GM18520 (cell line): ENCODE measurements at regions not wholly inside any gene's neighbourhood (a gene's known extent, or its start where the extent isn't known, plus 50 kb on each side); places are given as distances from the start of the nearest gene placed in this dataset.

ENCODE experiments used
- ATAC-seq: cut with Tn5 transposase; IDR thresholded peaks from one replicate; pipeline ENCODE4 v1.9.1; 2021; ENCODE audit not compliant: unreplicated experiment

DNA sequence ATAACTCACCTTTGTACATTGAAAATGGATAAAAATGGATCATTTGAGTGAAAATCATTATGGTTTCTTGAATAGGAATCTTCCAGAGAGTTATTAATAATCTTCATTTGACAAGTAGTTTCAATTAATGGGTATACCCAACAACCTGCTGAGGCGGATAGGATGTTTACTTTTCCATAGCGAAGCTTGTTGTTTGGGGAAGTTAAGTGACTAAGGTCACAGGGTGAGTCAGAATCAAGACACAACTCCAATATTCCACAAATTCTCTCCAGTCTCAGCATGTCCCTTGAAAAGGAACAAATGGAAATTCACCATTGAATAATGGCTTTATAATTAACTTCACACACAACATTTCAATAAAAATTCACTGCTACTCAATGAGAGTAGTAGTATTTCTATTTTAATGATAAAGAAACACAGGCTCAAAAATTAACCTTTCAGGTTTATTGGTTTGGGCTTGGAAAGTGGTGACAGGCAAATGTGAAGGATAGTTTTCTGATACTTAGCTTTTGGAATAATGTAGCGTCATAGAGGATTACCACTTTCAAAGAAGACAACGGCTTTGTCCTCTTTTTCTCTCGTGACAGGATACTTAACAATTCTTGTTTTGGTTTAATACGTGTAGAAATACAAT, 211.3 kb downstream of the GPD2 start:
- no peak for ATAC-seq

DNA sequence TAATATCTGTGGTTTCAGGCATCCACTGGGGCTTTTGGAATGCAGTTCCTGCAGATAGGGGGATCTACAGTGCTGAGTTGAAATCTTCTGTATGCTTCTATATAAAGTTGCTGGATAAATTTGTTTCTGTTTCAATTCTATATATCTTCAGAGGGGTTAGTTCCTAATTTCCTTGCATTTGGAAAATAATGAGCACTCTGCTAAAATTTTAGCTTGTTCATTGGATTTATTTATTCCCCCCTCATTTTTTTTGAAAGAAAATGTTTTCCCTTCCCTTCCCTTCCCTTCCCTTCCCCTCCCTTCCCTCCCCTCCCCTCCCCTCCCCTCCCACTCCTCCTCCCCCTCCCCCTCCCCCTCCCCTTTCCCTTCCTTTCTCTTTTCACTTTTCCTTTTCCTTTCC, 212.3 kb downstream of the GPD2 start:
- ATAC-seq: no peak

DNA sequence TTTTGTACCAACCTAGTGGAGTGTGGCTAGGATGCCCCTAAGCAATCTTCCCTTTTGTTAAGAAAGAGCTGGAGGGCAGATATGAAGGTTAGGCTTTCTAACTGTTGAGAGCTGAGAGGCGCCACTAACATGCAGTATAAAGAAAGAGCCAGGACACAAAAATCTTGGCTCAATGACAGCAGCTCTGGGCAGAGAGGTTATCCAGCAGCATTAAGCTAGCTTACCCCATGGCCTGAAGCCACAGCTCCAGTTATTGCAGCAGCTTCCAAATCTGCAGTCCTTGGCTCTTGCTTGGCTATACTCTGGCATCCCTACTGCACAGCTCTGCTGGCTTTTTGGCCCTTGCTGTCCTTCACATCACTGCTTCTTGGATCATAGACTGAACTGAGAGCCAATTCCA, 213.4 kb downstream of the GPD2 start:
- ATAC-seq: no peak

DNA sequence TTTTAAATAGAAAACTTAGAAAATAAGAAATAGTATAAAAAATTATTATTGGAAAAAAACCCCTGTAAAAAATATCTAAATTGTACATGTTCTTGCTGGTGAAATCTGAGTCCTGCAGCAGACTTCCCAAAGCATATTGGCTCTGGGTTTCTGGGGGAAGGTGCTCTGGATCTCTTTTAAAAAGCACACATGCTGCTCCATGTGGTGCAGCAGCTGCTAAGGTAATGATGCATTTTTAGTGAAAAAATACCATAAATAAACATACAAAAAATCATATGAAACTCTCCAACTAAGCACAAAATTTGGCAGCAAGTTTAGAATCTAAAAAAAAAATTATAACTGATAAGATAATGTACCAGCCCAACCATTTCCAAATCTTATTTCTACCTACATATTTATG, 216.5 kb downstream of the GPD2 start:
- no peak for ATAC-seq

DNA sequence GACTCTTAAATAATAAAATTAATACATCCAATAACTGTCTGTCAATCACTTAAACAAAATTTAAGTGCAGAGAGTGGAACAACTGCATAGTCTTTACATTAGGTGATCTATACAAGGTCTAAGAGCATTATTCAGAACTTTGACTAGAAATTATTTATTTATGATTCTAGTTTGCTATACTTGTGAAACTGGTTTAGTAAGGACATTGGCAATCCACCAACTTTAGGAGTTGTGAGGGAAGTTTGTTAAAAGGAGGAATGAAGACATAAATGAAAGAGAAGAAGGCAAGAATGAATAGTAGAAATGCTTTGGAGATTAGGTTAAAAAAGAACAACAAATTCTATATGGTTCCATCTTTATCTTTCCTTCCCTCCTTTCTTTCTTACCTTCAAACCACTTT, 217.5 kb downstream of the GPD2 start:
- ATAC-seq: no peak

DNA sequence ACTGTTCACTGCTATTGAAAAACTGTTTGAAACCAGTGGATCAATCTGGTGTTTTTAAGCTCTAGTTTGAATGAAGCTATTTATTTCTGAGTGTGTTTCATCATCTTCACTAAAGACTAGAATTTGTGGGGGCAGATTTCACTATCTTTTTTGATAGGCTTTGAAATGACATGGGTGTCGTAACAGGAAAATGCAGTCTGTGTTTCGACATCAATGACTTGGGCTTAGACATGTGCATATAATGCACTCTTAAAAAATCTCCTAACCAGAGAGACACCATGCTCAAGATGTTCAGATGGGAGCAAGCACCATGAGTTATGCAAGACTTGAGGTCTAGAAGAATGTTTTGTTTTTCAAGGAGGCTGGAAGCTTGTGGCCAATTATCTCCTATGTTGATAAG, 221.6 kb downstream of the GPD2 start:
- ATAC-seq: no peak

DNA sequence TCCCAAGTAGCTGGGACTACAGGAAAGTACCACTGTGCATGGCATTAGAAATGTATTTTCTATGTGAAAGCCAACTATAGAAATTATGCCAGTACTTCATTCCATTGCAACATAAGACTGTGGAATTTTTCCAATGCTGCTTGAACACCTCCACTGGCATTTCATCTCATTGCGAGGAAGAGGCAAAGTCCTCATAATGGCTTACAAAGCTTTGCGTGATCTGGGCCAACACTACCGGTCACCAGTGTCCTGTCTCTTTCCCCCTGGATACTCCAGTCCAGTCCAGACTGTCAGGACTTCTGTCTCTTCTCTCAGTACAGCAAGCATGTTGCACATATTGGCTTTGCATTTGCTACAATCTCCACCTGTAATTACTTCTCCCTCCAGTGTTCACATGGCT, 223.5 kb downstream of the GPD2 start:
- no peak for ATAC-seq

DNA sequence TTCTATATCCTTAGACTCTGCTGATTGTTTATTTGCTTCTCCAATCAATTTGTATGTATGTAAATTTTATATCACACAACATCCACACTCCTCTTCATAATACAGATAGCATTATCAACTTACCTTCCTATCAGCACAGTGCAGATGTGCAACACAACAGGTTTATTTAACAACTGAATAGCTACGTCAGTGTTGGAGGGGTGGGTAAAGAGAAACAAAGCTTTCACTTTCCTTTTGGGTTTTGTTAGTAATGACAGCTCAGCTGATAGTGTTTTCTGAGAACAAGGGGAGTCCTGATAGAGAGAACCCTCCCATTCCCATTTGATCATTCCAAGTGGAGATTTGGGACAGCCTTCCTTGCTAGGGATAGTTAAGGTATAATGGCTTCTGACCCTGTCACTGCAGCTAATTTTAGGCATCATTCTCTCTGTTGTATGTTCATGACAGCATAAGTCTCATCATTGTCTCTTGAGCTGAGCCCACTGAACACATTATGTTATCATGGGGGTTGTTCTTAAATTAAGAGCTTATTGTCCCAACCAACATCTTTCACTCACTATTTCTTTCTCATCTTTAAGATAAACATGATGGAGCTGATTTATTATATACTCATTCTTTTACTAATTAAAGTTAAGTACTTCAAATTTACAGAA, 227.7 kb downstream of the GPD2 start:
- ATAC-seq: peak; percentile 74

DNA sequence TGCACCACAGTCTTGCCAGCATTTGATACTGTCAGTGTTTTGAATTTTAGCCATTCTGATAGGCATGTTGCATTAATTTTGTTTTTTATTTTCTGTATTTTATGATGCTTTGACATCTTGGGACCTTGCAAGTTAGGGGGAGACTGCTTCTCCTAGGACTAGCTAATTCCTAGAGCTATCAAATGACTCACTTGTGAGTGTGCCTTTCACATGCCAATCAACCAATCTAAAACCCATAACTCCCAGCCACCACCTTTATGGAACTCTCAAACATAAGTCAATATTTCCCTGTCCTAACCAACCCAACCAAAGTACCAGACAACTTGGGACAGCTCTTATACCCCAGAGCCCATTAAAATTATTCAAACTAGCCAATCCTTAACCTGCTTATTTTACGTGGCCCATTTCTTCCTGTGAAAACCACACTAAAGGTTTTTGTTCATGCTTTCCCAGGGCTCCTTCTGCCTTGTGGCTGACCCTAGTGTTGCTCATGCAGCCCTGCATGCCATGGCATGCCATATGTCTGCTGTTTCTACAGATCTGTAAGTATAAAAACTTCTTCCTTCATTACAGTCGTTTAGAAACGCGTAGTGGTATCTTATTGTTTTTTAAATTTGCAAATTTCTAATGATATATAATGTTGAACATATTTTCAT, 230.1 kb downstream of the GPD2 start:
- ATAC-seq: no peak

DNA sequence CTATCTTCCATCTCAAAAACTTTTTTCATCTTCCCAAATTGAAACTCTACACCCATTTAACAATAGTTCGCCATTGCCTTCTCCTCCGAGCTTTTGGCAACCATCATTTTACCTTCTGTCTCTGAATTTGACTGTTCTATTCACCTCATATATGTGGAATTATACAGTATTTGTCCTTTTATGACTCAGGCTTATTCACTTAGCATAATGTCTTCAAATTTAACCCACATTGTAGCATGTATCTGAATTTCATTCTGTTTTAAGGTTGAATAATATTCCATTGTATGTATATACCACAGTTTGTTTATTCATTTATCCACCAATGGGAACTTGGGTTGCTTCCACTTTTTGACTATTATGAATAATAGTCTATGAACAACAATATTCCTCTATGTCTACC, 233.9 kb downstream of the GPD2 start:
- no peak for ATAC-seq

DNA sequence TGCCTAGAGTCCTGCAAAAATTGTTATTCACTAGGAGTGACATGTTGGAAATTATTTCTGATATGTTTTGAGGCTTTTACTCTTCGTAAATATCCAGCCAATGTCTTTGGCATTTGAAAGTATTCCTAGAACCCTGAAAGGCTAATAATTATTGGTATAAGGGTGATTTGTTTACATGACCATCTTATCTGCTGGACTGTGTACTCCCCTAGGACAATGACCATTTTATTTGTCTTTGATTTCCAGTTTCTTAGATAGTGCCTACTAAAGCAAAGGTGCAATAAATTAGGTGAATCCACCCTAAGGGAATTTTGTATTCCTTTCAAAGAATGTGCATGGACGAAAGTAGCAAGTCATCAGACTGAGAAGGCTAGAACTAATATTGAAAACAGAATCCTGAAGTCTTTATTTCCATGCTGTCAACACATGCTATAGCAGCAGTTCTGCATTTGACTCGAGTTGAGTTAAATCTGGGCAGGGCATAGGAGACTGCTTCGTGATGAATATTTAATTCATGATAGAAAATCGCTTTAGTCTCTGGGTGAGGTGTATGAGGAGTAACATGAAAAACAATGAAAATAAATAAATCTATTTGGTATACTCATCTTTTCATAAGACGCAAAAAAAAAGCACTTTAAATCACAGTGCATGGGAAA, 235.7 kb downstream of the GPD2 start:
- ATAC-seq: no peak

DNA sequence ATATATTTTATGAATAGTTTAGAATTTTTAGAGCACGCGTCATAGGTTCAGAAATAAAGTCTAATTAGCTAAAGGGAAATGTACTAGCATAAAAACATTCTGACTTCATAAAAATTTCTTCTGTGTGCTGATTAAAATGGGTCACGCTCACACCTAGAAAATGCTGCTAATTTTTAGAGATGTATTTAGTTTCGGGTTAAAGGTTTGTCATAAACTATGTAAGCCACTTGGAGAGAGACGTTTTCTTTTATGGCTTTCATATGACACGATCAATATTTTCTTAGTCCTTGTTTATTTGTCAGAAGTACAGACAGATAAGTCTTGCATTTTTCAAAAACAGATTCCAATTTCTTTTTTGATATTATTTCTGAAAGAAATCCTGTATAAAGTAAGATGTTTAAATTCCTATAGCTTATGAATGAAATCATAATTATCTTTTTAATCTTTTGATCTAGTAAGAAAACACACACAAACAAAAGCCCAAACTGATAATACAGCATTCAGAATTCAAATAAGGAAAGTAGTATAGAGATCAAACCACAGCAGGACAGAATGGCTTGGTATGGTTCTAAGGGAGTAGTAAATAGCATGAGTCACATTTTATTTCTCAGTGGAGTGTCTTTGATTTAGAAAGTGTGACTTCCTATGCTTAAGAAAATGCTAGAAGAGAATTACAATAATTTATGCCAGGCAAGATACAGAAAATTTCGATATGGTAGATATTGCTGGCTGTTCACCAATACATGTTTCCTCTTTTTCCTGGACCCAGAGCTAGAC, 236.6 kb downstream of the GPD2 start:
- ATAC-seq: no peak

DNA sequence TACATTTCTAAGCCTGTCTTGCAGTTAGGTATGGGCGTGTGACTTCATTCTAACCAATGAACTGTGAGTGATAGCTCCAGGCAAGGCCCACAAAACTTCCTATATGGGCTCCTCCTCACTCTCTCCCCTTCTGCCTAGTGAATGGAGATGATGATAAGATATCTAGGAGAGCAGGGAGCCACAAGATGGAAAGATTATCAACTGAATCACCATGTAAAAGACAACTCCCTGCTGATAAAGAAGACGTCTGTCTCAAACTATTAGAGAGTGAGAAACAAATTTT, 237.1 kb downstream of the GPD2 start:
- ATAC-seq: no peak

DNA sequence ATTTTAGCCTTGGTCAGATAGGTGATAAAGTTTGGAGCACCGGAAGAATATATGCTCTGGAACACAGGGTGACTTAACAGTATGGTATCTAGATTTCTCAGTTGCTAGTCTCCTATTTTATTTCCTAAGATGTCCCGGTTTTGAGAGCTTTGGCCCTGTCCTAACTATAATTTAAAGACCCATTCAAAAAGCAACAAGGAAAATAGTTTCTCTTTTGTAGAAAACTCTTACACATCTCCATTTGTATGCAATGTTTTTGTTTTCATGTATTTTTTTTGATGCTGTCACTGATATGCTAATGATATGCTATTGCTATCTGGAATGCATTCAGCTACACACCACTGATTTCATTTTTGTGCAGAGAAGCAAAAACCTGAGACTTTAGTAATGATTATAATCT, 237.8 kb downstream of the GPD2 start:
- ATAC-seq: no peak

DNA sequence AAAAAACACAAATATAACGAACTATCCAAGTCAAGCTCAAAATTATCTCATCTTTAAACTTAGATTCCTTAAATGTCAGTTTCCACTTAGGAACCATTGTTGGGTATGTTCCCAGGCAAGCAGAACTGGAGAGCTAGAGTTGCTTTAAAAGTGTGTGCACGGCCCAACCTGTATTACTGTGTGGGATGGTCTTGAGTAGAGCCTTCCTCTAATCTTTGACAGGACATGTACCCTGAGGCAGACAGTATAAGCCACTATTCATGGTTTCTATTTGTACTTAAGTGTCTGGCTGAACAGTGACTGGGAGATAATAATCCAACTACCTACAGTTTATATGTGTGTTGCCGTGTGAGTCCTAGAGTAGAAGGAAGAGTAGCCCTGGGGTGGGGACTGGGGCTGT, 239.7 kb downstream of the GPD2 start:
- ATAC-seq: no peak

DNA sequence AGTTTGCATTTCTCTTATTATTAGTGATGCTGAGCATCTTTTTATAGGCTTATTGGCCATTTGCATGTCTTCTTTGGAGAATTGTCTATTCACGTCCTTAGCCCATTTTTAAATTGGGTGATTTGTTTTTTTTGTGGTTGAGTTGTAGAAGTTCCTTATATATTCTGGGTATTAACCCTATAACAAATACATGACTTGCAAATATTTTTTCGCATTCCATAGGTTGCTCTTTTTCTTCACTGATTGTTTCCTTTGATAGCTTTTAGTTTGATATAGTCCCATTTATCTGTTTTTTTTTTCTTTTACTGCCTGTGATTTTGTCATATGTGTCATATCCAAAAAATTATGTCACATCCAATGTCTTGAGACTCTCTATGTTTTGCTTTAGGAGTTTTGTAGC, 243.6 kb downstream of the GPD2 start:
- no peak for ATAC-seq

DNA sequence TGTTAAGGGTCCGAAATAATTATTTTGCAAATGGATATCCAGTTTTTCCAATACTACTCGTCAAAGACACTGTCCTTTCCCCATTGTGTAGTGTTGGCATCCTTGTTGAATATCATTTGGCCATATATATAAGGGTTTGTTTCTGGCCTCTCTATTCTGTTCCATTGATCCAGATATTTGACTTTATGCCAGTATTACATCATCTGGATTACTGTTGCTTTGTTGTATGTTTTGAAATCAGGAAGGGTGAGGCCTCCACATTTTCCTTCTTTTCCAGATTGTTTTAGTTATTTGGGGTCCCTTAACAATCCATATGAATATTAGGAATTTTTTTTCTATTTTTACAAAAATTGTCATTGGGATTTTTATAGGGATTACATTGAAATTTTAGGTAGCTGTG, 244.1 kb downstream of the GPD2 start:
- ATAC-seq: no peak

DNA sequence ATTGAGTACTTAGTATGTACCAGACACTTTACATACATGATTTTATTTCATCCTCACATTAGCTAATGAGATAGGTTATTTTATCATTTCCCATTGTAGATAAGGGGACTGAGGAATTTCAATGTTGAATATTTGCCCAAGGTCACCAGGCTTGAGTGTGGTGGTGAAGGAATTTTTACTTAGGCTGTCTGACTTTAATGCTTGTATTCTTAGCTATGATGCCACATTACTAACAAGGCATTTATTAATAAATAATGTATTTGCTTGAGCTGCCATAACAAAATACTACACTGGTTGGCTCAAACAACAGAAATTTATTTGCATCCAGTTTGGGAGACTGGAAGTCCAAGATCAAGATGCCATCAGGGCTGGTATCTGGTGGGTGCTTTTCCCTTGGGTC, 250.9 kb downstream of the GPD2 start:
- ATAC-seq: no peak

DNA sequence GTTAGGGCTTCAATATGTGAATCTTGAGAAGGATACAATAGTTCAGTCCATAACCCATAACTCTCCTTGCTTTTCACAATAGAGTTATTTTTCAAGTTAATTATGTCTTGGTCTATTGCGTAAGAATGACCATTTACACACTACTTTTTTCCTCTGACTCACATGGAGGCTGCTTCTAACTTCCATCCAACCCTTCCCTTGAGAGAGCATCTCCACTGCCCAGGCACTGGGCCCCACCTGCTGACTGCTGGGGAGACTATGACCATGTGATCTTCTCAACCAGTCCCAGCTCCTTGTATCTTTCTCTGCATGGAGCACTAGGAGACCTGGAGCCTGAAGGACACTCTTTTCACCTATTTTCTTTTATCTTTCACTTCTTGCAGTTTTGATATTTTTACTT, 251.5 kb downstream of the GPD2 start:
- no peak for ATAC-seq

DNA sequence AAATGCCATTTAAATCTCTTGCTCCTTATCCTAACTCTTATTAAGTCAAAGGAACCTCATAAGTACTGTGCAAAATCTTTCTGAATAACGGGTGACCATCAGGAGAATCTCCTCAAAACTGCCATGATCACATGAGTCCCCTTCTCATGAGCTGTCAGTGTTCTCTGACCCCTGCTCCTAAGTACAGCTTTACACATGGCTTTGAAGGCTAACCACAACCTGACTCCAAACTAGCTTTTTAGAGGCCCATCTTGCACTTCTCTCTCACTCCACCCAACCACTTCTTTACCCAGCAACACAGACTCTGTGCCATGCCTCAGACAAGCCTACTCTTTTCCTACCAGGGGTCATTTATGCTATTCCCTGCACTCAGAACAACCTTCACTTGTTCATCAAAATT, 253.8 kb downstream of the GPD2 start:
- no peak for ATAC-seq

DNA sequence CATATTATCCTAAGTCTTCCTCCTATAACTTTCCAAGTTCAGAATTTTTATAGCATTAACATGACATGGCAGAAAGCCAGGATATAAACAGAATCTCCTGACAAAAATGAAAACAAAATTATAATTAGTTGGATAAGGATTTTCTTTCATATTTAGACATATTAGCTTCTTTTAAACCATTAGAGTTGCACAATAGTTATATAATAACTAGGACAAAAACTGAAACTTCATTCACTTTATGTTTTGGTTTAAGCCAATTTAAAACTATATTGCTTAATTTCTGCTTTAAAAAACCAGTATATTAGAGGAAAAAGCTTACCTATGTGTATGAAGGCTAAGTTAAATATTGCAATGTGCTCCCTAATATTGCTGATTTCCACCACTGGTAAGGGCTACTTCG, 254.8 kb downstream of the GPD2 start:
- no peak for ATAC-seq

DNA sequence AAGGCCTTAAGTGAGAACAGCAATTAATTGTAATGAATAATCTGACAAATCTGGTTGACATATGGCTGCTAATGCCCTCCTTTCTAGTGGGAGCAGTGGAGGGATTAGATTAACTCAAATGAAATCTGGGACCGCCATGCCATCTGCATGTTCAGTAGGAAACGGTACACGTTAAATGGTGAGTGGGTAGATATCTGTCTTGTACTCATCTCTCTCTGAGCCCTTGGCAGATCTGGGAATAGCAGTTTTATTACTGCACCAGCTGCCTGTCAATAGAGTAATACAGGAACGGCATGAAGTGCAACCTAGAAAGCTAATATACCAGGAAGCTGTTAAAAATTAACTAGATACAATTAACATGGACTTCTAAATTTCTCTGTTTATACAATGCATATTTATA, 258.8 kb downstream of the GPD2 start:
- ATAC-seq: no peak
